HG03571 (cell line): ENCODE measurements at regions not wholly inside any gene's neighbourhood (a gene's known extent, or its start where the extent isn't known, plus 50 kb on each side); places are given as distances from the start of the nearest gene placed in this dataset.

Experiments
- ATAC-seq: cut with Tn5 transposase; IDR thresholded peaks from one replicate; pipeline ENCODE4 v1.9.1; 2021; ENCODE audit not compliant: unreplicated experiment

GRCh38 chr2:37833423-37833822, 91.7 kb upstream of the RMDN2 start:
- ATAC-seq = peak; percentile 69

- no peak for ATAC-seq
These were observed 88.8 kb upstream of the RMDN2 start for GRCh38 chr2:37836270-37836669.

GRCh38 chr2:37836711-37837110, 88.4 kb upstream of the RMDN2 start:
- ATAC-seq = no peak

- ATAC-seq = no peak
These were observed 87.3 kb upstream of the RMDN2 start for GRCh38 chr2:37837628-37838328.

- no peak for ATAC-seq
These were observed 86.4 kb upstream of the RMDN2 start for GRCh38 chr2:37838541-37839167.

- ATAC-seq = no peak
These were observed 85.1 kb upstream of the RMDN2 start for GRCh38 chr2:37839991-37840390.

- ATAC-seq = no peak
These were observed 82.2 kb upstream of the RMDN2 start for GRCh38 chr2:37842732-37843440.

- ATAC-seq = no peak
These were observed 81.5 kb upstream of the RMDN2 start for GRCh38 chr2:37843556-37843955.

GRCh38 chr2:37846207-37846606, 78.9 kb upstream of the RMDN2 start:
- ATAC-seq = no peak

GRCh38 chr2:37847792-37848191, 77.3 kb upstream of the RMDN2 start:
- no peak for ATAC-seq

GRCh38 chr2:37848451-37848850, 76.6 kb upstream of the RMDN2 start:
- no peak for ATAC-seq

GRCh38 chr2:37849911-37850310, 75.2 kb upstream of the RMDN2 start:
- no peak for ATAC-seq

- peak; percentile 57 for ATAC-seq
These were observed 73.7 kb upstream of the RMDN2 start for GRCh38 chr2:37851428-37851827.

GRCh38 chr2:37851828-37852584, 73.1 kb upstream of the RMDN2 start:
- ATAC-seq = peak; percentile 69

GRCh38 chr2:37852585-37853014, 72.5 kb upstream of the RMDN2 start:
- ATAC-seq = no peak

- no peak for ATAC-seq
These were observed 70.3 kb upstream of the RMDN2 start for GRCh38 chr2:37854676-37855282.

GRCh38 chr2:37855283-37856041, 69.6 kb upstream of the RMDN2 start:
- no peak for ATAC-seq

GRCh38 chr2:37856101-37856751, 68.9 kb upstream of the RMDN2 start:
- no peak for ATAC-seq

GRCh38 chr2:37857575-37858399, 67.3 kb upstream of the RMDN2 start:
- no peak for ATAC-seq
